ENCODE measurements at regions not wholly inside any gene's neighbourhood (a gene's known extent, or its start where the extent isn't known, plus 50 kb on each side); places are given as distances from the start of the nearest gene placed in this dataset.

GRCh38 chr1:58919226-58919958 lies 135.5 kb upstream of the JUN start:
- TF ChIP-seq GABPA (IDR thresholded peaks at IDR 0.05; ENCODE audit: low read depth), result no peak
- no peak for TF ChIP-seq CTCF (IDR thresholded peaks at IDR 0.05; ENCODE audit: insufficient read depth, low read length)
- TF ChIP-seq POLR2AphosphoS5 (IDR thresholded peaks at IDR 0.05; ENCODE audit: low read depth), result no peak

All from HL-60 (cell line).